WERI-Rb-1 (cell line): ENCODE measurements at regions not wholly inside any gene's neighbourhood (a gene's known extent, or its start where the extent isn't known, plus 50 kb on each side); places are given as distances from the start of the nearest gene placed in this dataset.

Source experiments
- DNase-seq: peaks from one replicate; pipeline ENCODE4 v3.0.0-alpha.2; 2020
- H3K27ac ChIP-seq: fragments of 250-450 bp; sonication (Bioruptor Pico); 2 replicates; pipeline ENCODE4 v1.5.1; 2020; ENCODE audit warnings: mild to moderate bottlenecking, moderate library complexity
- H3K27me3 ChIP-seq: fragments of 250-450 bp; sonication (Bioruptor Pico); 2 replicates; pipeline ENCODE4 v1.5.1; 2021; ENCODE audit warnings: mild to moderate bottlenecking, low read depth, moderate library complexity; ENCODE audit not compliant: insufficient read depth, severe bottlenecking
- H3K36me3 ChIP-seq: fragments of 250-450 bp; sonication (Bioruptor Pico); 2 replicates; pipeline ENCODE4 v1.5.1; 2020; ENCODE audit warnings: mild to moderate bottlenecking, moderate library complexity
- H3K4me3 ChIP-seq: 2 replicates; pipeline ENCODE4 v1.5.1; 2011; ENCODE audit warnings: low read depth, mild to moderate bottlenecking, control low read depth, low read length
- H3K9me3 ChIP-seq: fragments of 250-450 bp; sonication (Bioruptor Pico); 2 replicates; pipeline ENCODE4 v1.5.1; 2021; ENCODE audit warnings: mild to moderate bottlenecking, moderate library complexity; ENCODE audit not compliant: severe bottlenecking
- CTCF ChIP-seq: IDR thresholded peaks from 2 replicates; pipeline ENCODE4 v1.5.1; 2011; ENCODE audit warnings: low read depth, mild to moderate bottlenecking, control low read depth, inconsistent platforms, low read length

- Histone ChIP-seq H3K27ac (no peak overlapping the region), H3K4me3 (no peak overlapping the region), H3K9me3 (no peaks in the 10 kb centered on the region), H3K36me3 (no peaks in the 10 kb centered on the region), H3K27me3 (no peaks in the 10 kb centered on the region)
- TF ChIP-seq CTCF: no peak
- DNase-seq: no peak
These were observed 87.6 kb upstream of the RSPO3 start for GRCh38 chr6:127030836-127031235.

GRCh38 chr6:127031511-127031910 is 87.0 kb upstream of the RSPO3 start:
- no peaks in the 10 kb centered on the region for H3K9me3 ChIP-seq
- no peak for DNase-seq
- H3K36me3 ChIP-seq: no peaks in the 10 kb centered on the region
- H3K4me3 ChIP-seq: no peak overlapping the region
- H3K27ac ChIP-seq: no peak overlapping the region
- H3K27me3 ChIP-seq: no peaks in the 10 kb centered on the region
- TF ChIP-seq CTCF: no peak

GRCh38 chr6:127032971-127033370 is 85.5 kb upstream of the RSPO3 start:
- Histone ChIP-seq H3K27ac (no peak overlapping the region), H3K36me3 (no peaks in the 10 kb centered on the region), H3K9me3 (no peaks in the 10 kb centered on the region), H3K4me3 (no peak overlapping the region), H3K27me3 (no peaks in the 10 kb centered on the region)
- TF ChIP-seq CTCF: no peak
- no peak for DNase-seq

- no peaks in the 10 kb centered on the region for H3K27me3 ChIP-seq
- no peaks in the 10 kb centered on the region for H3K36me3 ChIP-seq
- TF ChIP-seq CTCF: no peak
- DNase-seq: no peak
- no peaks in the 10 kb centered on the region for H3K9me3 ChIP-seq
- H3K27ac ChIP-seq: no peak overlapping the region
- H3K4me3 ChIP-seq: no peak overlapping the region
These were observed 66.8 kb upstream of the RSPO3 start for GRCh38 chr6:127051571-127052260.

GRCh38 chr6:127053032-127053874 is 65.2 kb upstream of the RSPO3 start:
- Histone ChIP-seq H3K27ac (no peak overlapping the region), H3K27me3 (no peaks in the 10 kb centered on the region), H3K9me3 (no peaks in the 10 kb centered on the region), H3K4me3 (no peak overlapping the region), H3K36me3 (no peaks in the 10 kb centered on the region)
- TF ChIP-seq CTCF: no peak
- no peak for DNase-seq
